ENCODE measurements at regions not wholly inside any gene's neighbourhood (a gene's known extent, or its start where the extent isn't known, plus 50 kb on each side); places are given as distances from the start of the nearest gene placed in this dataset.

- TF ChIP-seq CTCF (IDR thresholded peaks at IDR 0.05) (no peak), POLR2A (IDR thresholded peaks at IDR 0.05) (no peak)
- 73 to 79% methylated on average over 2 of the region's 2 CpGs for WGBS, 2 donors
- DNase-seq (ENCODE audit: low spot score in 2 of 2), result no peak
- intact Hi-C loops (cut with DNase I; ENCODE audit: low total_unique reads), result no loop called here
- H3K4me3 ChIP-seq (ENCODE audit: low read depth, poor library complexity, severe bottlenecking), result no peak overlapping the region
Measured at GRCh38 chr10:83953589-83953988, 185.7 kb upstream of the GHITM start.

GRCh38 chr10:83954193-83954799, 185.0 kb upstream of the GHITM start:
- no peak overlapping the region for H3K4me3 ChIP-seq (ENCODE audit: low read depth, poor library complexity, severe bottlenecking)
- intact Hi-C loops (cut with DNase I; ENCODE audit: low total_unique reads), result no loop called here
- no peak for DNase-seq (ENCODE audit: low spot score in 2 of 2)
- 31 to 33% methylated on average over 4 of the region's 4 CpGs for WGBS, 2 donors
- no peak for TF ChIP-seq CTCF (IDR thresholded peaks at IDR 0.05)
- no peak for TF ChIP-seq POLR2A (IDR thresholded peaks at IDR 0.05)

GRCh38 chr10:83955406-83955805, 183.9 kb upstream of the GHITM start:
- no peak for DNase-seq (ENCODE audit: low spot score in 2 of 2)
- H3K4me3 ChIP-seq (ENCODE audit: low read depth, poor library complexity, severe bottlenecking), result no peak overlapping the region
- no peak for TF ChIP-seq POLR2A (IDR thresholded peaks at IDR 0.05)
- TF ChIP-seq CTCF (IDR thresholded peaks at IDR 0.05), result no peak
- 50 to 56% methylated on average over 2 of the region's 2 CpGs for WGBS, 2 donors
- intact Hi-C loops (cut with DNase I; ENCODE audit: low total_unique reads), result no loop called here

- no peak for DNase-seq (ENCODE audit: low spot score in 2 of 2)
- intact Hi-C loops (cut with DNase I; ENCODE audit: low total_unique reads), result no loop called here
- no peak overlapping the region for H3K4me3 ChIP-seq (ENCODE audit: low read depth, poor library complexity, severe bottlenecking)
- WGBS, 2 donors, result 77 to 92% methylated on average over 4 of the region's 4 CpGs
- TF ChIP-seq POLR2A (IDR thresholded peaks at IDR 0.05), result no peak
- TF ChIP-seq CTCF (IDR thresholded peaks at IDR 0.05), result no peak
Measured at GRCh38 chr10:83957168-83957947, 182.0 kb upstream of the GHITM start.

- DNase-seq (ENCODE audit: low spot score in 2 of 2), result no peak
- H3K4me3 ChIP-seq (ENCODE audit: low read depth, poor library complexity, severe bottlenecking), result no peak overlapping the region
- 70 to 85% methylated on average over 3 of the region's 3 CpGs for WGBS, 2 donors
- TF ChIP-seq CTCF (IDR thresholded peaks at IDR 0.05) (no peak), POLR2A (IDR thresholded peaks at IDR 0.05) (no peak)
- intact Hi-C loops (cut with DNase I; ENCODE audit: low total_unique reads), result no loop called here
Measured at GRCh38 chr10:83959328-83959727, 180.0 kb upstream of the GHITM start.
